ENCODE measurements at regions not wholly inside any gene's neighbourhood (a gene's known extent, or its start where the extent isn't known, plus 50 kb on each side); places are given as distances from the start of the nearest gene placed in this dataset.

GRCh38 chr2:176612736-176613135, 343.5 kb downstream of the MTX2 start:
- TF ChIP-seq CTCF (IDR thresholded peaks at IDR 0.05), result no peak
- no peak for TF ChIP-seq POLR2AphosphoS5 (IDR thresholded peaks at IDR 0.05)
- no peak for TF ChIP-seq POLR2A (IDR thresholded peaks at IDR 0.05)

Measured in stomach (tissue), 4 donors.